Spleen (tissue), 11 donors: ENCODE measurements at regions not wholly inside any gene's neighbourhood (a gene's known extent, or its start where the extent isn't known, plus 50 kb on each side); places are given as distances from the start of the nearest gene placed in this dataset.

Experiments used
- DNase-seq: peaks from one replicate; pipeline ENCODE4 v3.0.0-alpha.2; 2020
- H3K27ac ChIP-seq, 8 donors: fragments of 200-600 bp; sonication (generic) in 7 of 8; 1 replicate in 4 of 8; 2 replicates in 4 of 8; pipeline versions ENCODE4 v1.5.0 to v1.8.0; 2016 to 2021; ENCODE audit warnings: inconsistent platforms in 4 of 8, mild to moderate bottlenecking in 4 of 8, moderate library complexity in 1 of 8
- H3K27me3 ChIP-seq, 7 donors: fragments of 200-600 bp; sonication (generic) in 6 of 7; replicated peaks in 1 of 7; 1 replicate in 4 of 7; 2 replicates in 3 of 7; pipeline versions ENCODE4 v1.5.0 to v1.8.0; 2016 to 2021; ENCODE audit warnings: inconsistent platforms in 3 of 7, mild to moderate bottlenecking in 1 of 7
- H3K36me3 ChIP-seq, 6 donors: fragments of 200-600 bp; sonication (generic) in 5 of 6; 1 replicate in 4 of 6; 2 replicates in 2 of 6; pipeline versions ENCODE4 v1.5.0 to v1.8.0; 2016 to 2021; ENCODE audit warnings: inconsistent platforms in 2 of 6
- H3K4me1 ChIP-seq, 6 donors: fragments of 200-600 bp; sonication (generic) in 5 of 6; 1 replicate in 3 of 6; 2 replicates in 3 of 6; pipeline versions ENCODE4 v1.5.0 to v1.8.0; 2016 to 2021; ENCODE audit warnings: inconsistent platforms in 3 of 6
- H3K4me3 ChIP-seq, 8 donors: fragments of 200-600 bp; sonication (generic) in 7 of 8; 1 replicate in 4 of 8; 2 replicates in 4 of 8; pipeline versions ENCODE4 v1.5.0 to v1.8.0; 2016 to 2021; ENCODE audit warnings: inconsistent platforms in 4 of 8, mild to moderate bottlenecking in 4 of 8, moderate library complexity in 2 of 8
- H3K9me3 ChIP-seq, 8 donors: fragments of 200-600 bp; sonication (generic) in 7 of 8; 1 replicate in 4 of 8; 2 replicates in 4 of 8; pipeline versions ENCODE4 v1.5.0 to v1.8.0; 2016 to 2021; ENCODE audit warnings: inconsistent platforms in 4 of 8
- POLR2A ChIP-seq, 3 donors: fragments of 450-650 bp; IDR thresholded peaks; one replicate each; pipeline ENCODE4 v1.5.1; 2017; ENCODE audit warnings: antibody characterized with exemption in 3 of 3, mild to moderate bottlenecking in 1 of 3
- POLR2AphosphoS5 ChIP-seq, 3 donors: sonication (generic); formaldehyde crosslinking; IDR thresholded peaks; one replicate each; pipeline ENCODE4 v1.5.1; 2017; ENCODE audit warnings: antibody characterized with exemption in 3 of 3
- WGBS, 5 donors: extraction: QIAGEN DNeasy Blood & Tissue Kit in 3 of 5; methylation state at CpG; one replicate each; pipeline versions ENCODE4 v1.1.5 to v1.1.7; 2013 to 2018; 5-methylcytosine and 5-hydroxymethylcytosine counted together
- intact Hi-C: fragments of 100-400 bp; cut with DNase I; formaldehyde crosslinking; loops from one replicate; pipeline ENCODE4 v1.15.0; 2023; ENCODE audit warnings: low total_unique reads
- TF ChIP-seq, protein P1 (sequence below), 11 experiments: fragments of 200-600 bp in 7 of 11; fragments of 450-650 bp in 4 of 11; sonication (generic) in 4 of 11; IDR thresholded peaks in 8 of 11; conservative IDR thresholded peaks in 3 of 11; 1 replicate in 7 of 11; 2 replicates in 4 of 11; pipeline versions ENCODE4 v1.4.0 to v1.8.0; 2016 to 2021; ENCODE audit warnings: antibody characterized with exemption in 11 of 11, inconsistent platforms in 4 of 11, mild to moderate bottlenecking in 1 of 11
- donor health status: healthy with polysubstance abuse.
- donor health status: DM: no; HTN: no; CAD: no; lungs with moderate emphysema.
- donor health status: DM: no; HTN: no; CAD: no.
- donor health status: Bipolar disorder and iron deficiency.
- donor health status: healthy.
- donor health status: DM: no; HTN: no; CAD: no.
- donor health status: DM: yes; HTN: yes; CAD: no.

DNA sequence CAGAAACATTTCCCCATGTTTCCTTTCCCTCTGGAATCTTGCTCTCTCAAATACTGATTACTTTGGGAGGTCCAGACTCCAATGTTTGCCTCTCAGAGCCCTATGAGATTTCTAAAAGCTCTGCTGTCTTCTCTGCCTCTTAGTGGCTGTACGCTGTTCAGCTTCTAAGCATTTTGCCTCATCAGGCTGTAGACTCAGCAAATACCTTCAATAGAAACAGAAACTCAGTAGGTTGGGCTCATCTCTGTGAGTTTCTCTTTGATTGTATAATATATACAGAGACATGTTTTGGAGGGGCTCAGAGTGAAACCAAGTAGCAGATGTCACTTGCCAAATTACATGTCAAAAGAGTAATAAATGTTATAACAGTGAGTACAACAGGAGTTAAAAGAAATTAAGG, 380.8 kb upstream of the MEIS2 start:
- Histone ChIP-seq H3K27ac (no peak overlapping the region), H3K4me3 (no peak overlapping the region), H3K27me3 (no peaks in the 10 kb centered on the region), H3K4me1 (no peaks in the 10 kb centered on the region), H3K36me3 (no peaks in the 10 kb centered on the region), H3K9me3 (peaks cover 0 to 25% (median 2%) of the 10 kb centered on the region in 8 donors)
- TF ChIP-seq, protein P1, sequence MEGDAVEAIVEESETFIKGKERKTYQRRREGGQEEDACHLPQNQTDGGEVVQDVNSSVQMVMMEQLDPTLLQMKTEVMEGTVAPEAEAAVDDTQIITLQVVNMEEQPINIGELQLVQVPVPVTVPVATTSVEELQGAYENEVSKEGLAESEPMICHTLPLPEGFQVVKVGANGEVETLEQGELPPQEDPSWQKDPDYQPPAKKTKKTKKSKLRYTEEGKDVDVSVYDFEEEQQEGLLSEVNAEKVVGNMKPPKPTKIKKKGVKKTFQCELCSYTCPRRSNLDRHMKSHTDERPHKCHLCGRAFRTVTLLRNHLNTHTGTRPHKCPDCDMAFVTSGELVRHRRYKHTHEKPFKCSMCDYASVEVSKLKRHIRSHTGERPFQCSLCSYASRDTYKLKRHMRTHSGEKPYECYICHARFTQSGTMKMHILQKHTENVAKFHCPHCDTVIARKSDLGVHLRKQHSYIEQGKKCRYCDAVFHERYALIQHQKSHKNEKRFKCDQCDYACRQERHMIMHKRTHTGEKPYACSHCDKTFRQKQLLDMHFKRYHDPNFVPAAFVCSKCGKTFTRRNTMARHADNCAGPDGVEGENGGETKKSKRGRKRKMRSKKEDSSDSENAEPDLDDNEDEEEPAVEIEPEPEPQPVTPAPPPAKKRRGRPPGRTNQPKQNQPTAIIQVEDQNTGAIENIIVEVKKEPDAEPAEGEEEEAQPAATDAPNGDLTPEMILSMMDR (IDR thresholded peaks at IDR 0.05 in 8 of 11, conservative IDR thresholded peaks at IDR 0.05 in 3 of 11), result no peak
- TF ChIP-seq POLR2A (IDR thresholded peaks at IDR 0.05) (no peak), POLR2AphosphoS5 (IDR thresholded peaks at IDR 0.05) (no peak)
- WGBS, 5 donors, result 81 to 90% (median 89%) methylated on average over 1 of the region's 1 CpG
- intact Hi-C loops, result no loop called here
- no peak for DNase-seq

DNA sequence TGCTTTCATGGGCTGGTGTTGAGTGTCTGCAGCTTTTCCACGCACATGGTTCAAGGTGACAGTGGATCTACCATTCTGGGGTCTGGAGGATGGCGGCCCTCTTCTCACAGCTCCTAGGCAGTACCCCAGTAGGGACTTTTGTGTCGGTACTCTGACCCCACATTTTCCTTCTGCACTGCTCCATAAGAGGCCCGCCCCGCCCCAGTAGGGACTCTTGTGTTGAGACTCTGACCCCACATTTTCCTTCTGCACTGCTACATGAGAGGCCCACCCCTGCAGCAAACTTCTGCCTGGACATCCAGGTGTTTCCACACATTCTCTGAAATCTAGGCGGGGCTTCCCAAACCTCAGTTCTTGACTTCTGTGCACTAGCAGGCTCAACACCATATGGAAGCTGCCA, 383.4 kb upstream of the MEIS2 start:
- H3K36me3 ChIP-seq, result no peaks in the 10 kb centered on the region
- H3K27ac ChIP-seq, result no peak overlapping the region
- no peaks in the 10 kb centered on the region for H3K4me1 ChIP-seq
- no peaks in the 10 kb centered on the region for H3K27me3 ChIP-seq
- 86 to 91% (median 88%) methylated on average over 6 of the region's 6 CpGs for WGBS, 5 donors
- intact Hi-C loops, result no loop called here
- TF ChIP-seq POLR2AphosphoS5 (IDR thresholded peaks at IDR 0.05) (no peak), POLR2A (IDR thresholded peaks at IDR 0.05) (no peak)
- TF ChIP-seq, protein P1 (IDR thresholded peaks at IDR 0.05 in 8 of 11, conservative IDR thresholded peaks at IDR 0.05 in 3 of 11), result no peak
- DNase-seq, result no peak
- H3K4me3 ChIP-seq, result no peak overlapping the region
- H3K9me3 ChIP-seq, result peaks cover 0 to 25% (median 2%) of the 10 kb centered on the region in 8 donors

DNA sequence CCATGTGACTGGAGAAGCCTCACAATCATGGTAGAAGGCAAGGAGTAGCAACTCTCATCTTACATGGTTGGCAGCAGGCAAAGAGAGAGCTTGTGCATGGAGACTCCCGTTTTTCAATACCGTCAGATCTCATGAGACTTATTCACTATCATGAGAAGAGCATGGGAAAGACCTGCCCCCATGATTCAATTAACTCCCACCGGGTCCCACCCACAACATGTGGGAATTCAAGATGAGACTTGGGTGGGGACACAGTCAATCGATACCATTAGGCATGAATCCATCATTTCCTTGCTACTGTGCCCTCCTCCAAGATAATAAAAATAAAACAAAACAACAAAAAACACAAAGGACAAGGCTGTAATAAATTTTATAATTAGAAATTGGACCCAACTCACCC, 384.7 kb upstream of the MEIS2 start:
- Histone ChIP-seq H3K4me3 (no peak overlapping the region), H3K27me3 (no peaks in the 10 kb centered on the region), H3K9me3 (peaks cover 0 to 25% (median 2%) of the 10 kb centered on the region in 8 donors)

DNA sequence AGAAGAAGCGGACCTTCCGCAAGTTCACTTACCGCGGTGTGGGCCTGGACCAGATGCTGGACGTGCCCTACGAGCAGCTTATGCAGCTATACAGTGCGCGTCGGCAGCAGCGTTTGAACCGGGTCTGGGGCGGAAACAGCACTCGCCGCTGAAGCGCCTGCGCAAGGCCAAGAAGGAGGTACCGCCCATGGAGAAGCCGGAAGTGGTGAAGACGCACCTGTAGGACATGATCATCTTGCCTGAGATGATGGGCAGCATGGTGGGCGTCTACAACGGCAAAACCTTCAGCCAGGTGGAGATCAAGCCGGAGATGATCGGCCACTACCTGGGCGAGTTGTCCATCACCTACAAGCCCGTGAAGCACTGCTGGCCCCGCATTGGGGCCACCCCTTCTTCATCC, 390.4 kb upstream of the MEIS2 start:
- no peaks in the 10 kb centered on the region for H3K36me3 ChIP-seq
- peaks cover 0 to 5% (median 0%) of the 10 kb centered on the region in 8 donors for H3K9me3 ChIP-seq
- H3K4me1 ChIP-seq, result no peaks in the 10 kb centered on the region
- TF ChIP-seq, protein P1 (IDR thresholded peaks at IDR 0.05 in 8 of 11, conservative IDR thresholded peaks at IDR 0.05 in 3 of 11), result no peak
- TF ChIP-seq POLR2A (IDR thresholded peaks at IDR 0.05), result no peak
- no peaks in the 10 kb centered on the region for H3K27me3 ChIP-seq
- H3K27ac ChIP-seq, result no peak overlapping the region
- intact Hi-C loops, result no loop called here
- 92 to 97% (median 94%) methylated on average over 26 of the region's 26 CpGs for WGBS, 5 donors
- H3K4me3 ChIP-seq, result no peak overlapping the region
- DNase-seq, result no peak

More for the DNA sequence above, 384.7 kb upstream of the MEIS2 start:
- H3K27ac ChIP-seq, result no peak overlapping the region
- no peaks in the 10 kb centered on the region for H3K36me3 ChIP-seq
- no peaks in the 10 kb centered on the region for H3K4me1 ChIP-seq
- no peak for DNase-seq
- intact Hi-C loops, result no loop called here
- TF ChIP-seq POLR2A (IDR thresholded peaks at IDR 0.05) (no peak), POLR2AphosphoS5 (IDR thresholded peaks at IDR 0.05) (no peak)
- TF ChIP-seq, protein P1 (IDR thresholded peaks at IDR 0.05 in 8 of 11, conservative IDR thresholded peaks at IDR 0.05 in 3 of 11), result no peak
- 82 to 91% (median 88%) methylated on average over 4 of the region's 4 CpGs for WGBS, 5 donors
